ENCODE measurements at regions not wholly inside any gene's neighbourhood (a gene's known extent, or its start where the extent isn't known, plus 50 kb on each side); places are given as distances from the start of the nearest gene placed in this dataset.

DNA sequence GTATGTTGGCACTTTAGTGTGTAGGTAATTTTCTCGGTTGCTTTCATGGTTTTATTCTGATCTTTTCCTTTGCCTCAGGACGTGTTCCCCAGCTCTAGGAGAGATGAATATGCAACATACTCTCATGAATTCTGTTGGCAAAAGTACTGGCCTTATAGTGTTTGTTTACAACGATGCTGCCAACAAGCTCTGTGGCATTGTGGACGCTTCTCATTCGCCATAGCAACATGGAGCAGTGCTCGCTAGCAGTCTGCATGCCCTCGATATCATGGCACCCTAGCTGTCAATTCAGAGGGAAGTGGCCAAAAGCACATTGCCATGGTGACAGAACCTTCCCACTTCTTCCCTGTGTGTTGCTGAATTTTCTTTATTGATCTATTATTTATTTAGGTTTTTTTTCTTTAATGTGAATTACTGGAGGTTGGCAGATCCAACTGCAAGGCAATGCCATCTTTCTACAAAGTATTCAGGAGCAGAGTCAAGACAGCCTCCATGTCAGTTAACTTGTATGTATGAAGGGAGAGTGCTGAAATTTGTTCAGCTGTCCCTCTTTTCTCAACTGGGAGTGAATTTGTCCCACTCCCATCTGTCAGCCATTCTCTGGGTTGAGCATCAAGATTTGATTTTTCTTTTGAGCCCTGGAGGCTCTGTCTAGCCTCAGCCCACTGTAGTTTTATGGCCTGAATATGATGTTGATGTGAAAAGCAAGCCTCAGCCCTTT is 224.9 kb upstream of the VCX3A start:
- Histone ChIP-seq H3K4me3 (ENCODE audit: low read depth in 1 of 2, low read length in 2 of 2) (no peak overlapping the region), H3K9me3 (ENCODE audit: control insufficient read depth in 1 of 2, low read length in 2 of 2) (no peaks in the 10 kb centered on the region), H3K4me1 (ENCODE audit: control insufficient read depth in 1 of 2, insufficient read depth in 2 of 2, low read length in 2 of 2) (no peaks in the 10 kb centered on the region), H3K27me3 (ENCODE audit: control insufficient read depth in 1 of 2, insufficient read depth in 2 of 2, low read length in 2 of 2) (no peaks in the 10 kb centered on the region), H3K36me3 (ENCODE audit: control insufficient read depth in 1 of 2, insufficient read depth in 2 of 2, low read length in 2 of 2) (no peaks in the 10 kb centered on the region), H3K27ac (ENCODE audit: low read depth, low read length) (no peak overlapping the region), H3K9ac (ENCODE audit: low read depth in 1 of 2, low read length in 2 of 2) (no peak overlapping the region)

GRCh38 chrX:6758234-6758633 is 223.3 kb upstream of the VCX3A start:
- Histone ChIP-seq H3K4me3 (ENCODE audit: low read depth in 1 of 2, low read length in 2 of 2) (no peak overlapping the region), H3K27ac (ENCODE audit: low read depth, low read length) (no peak overlapping the region), H3K9me3 (ENCODE audit: control insufficient read depth in 1 of 2, low read length in 2 of 2) (no peaks in the 10 kb centered on the region), H3K36me3 (ENCODE audit: control insufficient read depth in 1 of 2, insufficient read depth in 2 of 2, low read length in 2 of 2) (no peaks in the 10 kb centered on the region), H3K9ac (ENCODE audit: low read depth in 1 of 2, low read length in 2 of 2) (no peak overlapping the region), H3K4me1 (ENCODE audit: control insufficient read depth in 1 of 2, insufficient read depth in 2 of 2, low read length in 2 of 2) (no peaks in the 10 kb centered on the region), H3K27me3 (ENCODE audit: control insufficient read depth in 1 of 2, insufficient read depth in 2 of 2, low read length in 2 of 2) (no peaks in the 10 kb centered on the region)

DNA sequence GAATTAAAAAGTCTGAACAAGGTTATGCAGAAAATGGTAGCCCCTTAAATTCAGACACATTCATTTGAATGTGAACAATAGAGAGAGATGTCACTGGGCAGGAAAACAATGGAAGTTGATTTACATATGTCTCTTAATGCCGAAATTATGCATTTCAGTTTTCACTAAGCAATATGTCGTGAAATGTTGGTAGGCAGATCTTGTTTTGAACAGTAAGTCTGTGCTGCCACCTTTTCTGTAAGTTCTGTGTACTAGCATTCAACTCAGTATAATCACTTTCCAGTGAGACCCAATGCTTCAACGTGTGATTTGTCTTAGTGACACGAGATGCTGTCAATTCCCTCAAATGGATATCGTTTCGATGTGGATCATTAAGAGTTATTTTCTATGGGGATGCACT is 222.7 kb upstream of the VCX3A start:
- no peak overlapping the region for H3K27ac ChIP-seq (ENCODE audit: low read depth, low read length)
- no peaks in the 10 kb centered on the region for H3K27me3 ChIP-seq (ENCODE audit: control insufficient read depth in 1 of 2, insufficient read depth in 2 of 2, low read length in 2 of 2)

DNA sequence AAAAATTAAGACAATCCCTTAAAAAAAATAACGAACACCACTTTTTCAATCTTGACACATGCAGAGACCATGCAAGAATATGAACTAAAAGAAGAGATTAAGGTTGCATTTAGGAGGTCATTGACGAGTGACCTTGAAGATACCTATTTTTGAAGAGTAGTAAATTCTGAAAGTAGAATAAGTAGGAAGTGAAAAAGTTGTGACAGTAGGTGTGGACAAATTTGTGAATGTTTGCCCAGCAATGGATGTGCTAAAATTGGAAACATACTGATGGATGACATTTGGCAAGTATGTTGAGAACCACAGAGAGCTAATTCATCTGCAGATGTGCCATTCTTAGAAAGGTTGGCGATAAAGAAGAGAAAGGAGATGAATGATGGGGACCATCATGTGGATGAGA is 213.7 kb upstream of the VCX3A start:
- H3K27me3 ChIP-seq (ENCODE audit: control insufficient read depth in 1 of 2, insufficient read depth in 2 of 2, low read length in 2 of 2) = no peaks in the 10 kb centered on the region
- no peaks in the 10 kb centered on the region for H3K9me3 ChIP-seq (ENCODE audit: control insufficient read depth in 1 of 2, low read length in 2 of 2)
- H3K36me3 ChIP-seq (ENCODE audit: control insufficient read depth in 1 of 2, insufficient read depth in 2 of 2, low read length in 2 of 2) = no peaks in the 10 kb centered on the region
- H3K4me3 ChIP-seq (ENCODE audit: low read depth in 1 of 2, low read length in 2 of 2) = no peak overlapping the region
- H3K4me1 ChIP-seq (ENCODE audit: control insufficient read depth in 1 of 2, insufficient read depth in 2 of 2, low read length in 2 of 2) = no peaks in the 10 kb centered on the region
- no peak overlapping the region for H3K27ac ChIP-seq (ENCODE audit: low read depth, low read length)
- H3K9ac ChIP-seq (ENCODE audit: low read depth in 1 of 2, low read length in 2 of 2) = no peak overlapping the region

More for the DNA sequence above, 222.7 kb upstream of the VCX3A start:
- Histone ChIP-seq H3K36me3 (ENCODE audit: control insufficient read depth in 1 of 2, insufficient read depth in 2 of 2, low read length in 2 of 2) (no peaks in the 10 kb centered on the region), H3K4me1 (ENCODE audit: control insufficient read depth in 1 of 2, insufficient read depth in 2 of 2, low read length in 2 of 2) (no peaks in the 10 kb centered on the region), H3K4me3 (ENCODE audit: low read depth in 1 of 2, low read length in 2 of 2) (no peak overlapping the region), H3K9me3 (ENCODE audit: control insufficient read depth in 1 of 2, low read length in 2 of 2) (no peaks in the 10 kb centered on the region), H3K9ac (ENCODE audit: low read depth in 1 of 2, low read length in 2 of 2) (no peak overlapping the region)

DNA sequence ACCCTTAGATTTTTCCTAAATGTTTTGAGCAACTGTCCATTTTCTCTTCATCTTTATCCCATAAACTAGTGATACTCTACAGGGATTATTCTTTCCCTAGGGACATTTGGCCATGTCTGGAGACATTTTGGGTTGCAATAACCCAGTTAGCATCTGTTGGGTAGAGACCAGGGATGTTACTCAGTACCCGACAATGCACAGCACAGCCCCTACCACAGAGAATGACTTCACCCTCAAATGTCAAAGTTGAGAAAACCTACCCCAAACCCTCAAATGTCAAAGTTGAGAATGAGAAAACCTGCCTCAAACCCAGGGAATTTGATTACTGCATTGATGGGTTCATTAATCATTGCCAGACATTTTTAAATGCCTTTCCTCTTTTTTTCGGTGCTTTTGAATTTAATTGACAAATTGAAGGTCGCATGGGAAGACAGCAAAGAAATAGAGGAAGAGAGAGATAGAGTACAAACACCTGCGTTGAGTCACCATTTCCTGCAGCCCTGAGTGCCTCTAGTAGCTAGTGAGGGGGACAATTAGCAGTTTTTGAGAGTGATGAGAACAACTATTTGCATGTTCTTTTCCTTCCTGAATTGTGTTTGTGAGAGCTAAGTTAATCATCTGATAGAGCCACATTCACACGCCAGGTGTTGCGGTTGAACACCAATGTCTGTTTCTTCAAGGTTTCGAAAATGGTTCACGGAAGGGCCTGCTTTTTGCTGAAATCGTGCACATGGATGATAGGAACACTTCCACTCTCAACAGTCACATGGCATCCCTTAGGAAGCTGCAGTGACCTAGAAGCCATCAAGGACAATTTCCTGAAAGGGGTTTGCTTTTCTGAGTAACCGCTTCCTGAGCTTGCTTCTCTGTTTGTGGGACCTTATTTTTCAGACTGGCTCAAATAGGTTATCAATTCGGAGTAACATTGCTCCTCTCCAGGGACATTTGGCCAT is 203.9 kb upstream of the VCX3A start:
- H3K36me3 ChIP-seq (ENCODE audit: control insufficient read depth in 1 of 2, insufficient read depth in 2 of 2, low read length in 2 of 2) = no peaks in the 10 kb centered on the region
- H3K9ac ChIP-seq (ENCODE audit: low read depth in 1 of 2, low read length in 2 of 2) = no peak overlapping the region
- H3K9me3 ChIP-seq (ENCODE audit: control insufficient read depth in 1 of 2, low read length in 2 of 2) = no peaks in the 10 kb centered on the region
- no peaks in the 10 kb centered on the region for H3K4me1 ChIP-seq (ENCODE audit: control insufficient read depth in 1 of 2, insufficient read depth in 2 of 2, low read length in 2 of 2)
- no peaks in the 10 kb centered on the region for H3K27me3 ChIP-seq (ENCODE audit: control insufficient read depth in 1 of 2, insufficient read depth in 2 of 2, low read length in 2 of 2)
- no peak overlapping the region for H3K4me3 ChIP-seq (ENCODE audit: low read depth in 1 of 2, low read length in 2 of 2)
- no peak overlapping the region for H3K27ac ChIP-seq (ENCODE audit: low read depth, low read length)

DNA sequence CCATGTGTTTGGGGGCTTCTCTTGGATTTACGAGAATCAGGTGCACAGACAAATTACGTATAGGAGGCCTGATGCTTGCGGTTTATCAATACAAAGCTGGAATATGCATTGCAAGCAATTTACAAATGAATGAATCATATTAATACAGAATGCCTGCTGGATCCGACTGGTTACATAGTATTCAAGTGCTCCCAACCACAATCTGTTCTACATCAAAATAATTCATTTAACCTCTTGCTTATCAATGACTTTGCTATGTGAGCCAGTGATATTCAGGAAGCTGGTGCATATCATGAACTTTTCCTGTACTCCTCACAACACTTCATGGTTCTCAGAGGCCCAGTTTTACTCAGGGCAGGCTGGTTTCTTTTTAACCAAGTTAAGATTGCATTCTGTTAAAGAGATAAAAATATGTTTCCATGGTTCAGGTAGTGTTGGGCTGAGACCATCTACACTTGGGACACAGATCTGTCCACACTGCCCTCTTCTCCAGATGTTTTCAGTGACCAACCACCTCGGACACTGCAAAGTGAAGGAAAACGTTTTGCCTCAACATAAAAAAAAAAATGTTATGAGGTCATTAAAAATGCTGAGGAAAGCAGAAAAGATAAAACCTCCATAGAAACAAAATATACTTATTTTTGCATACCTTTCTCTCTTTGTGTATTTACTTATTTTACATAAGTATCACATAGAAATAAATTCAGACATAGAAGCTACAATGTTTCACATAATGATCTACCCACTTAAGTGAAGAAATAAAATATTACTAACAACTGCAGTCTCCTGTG is 200.1 kb upstream of the VCX3A start:
- Histone ChIP-seq H3K4me3 (ENCODE audit: low read depth in 1 of 2, low read length in 2 of 2) (no peak overlapping the region), H3K27me3 (ENCODE audit: control insufficient read depth in 1 of 2, insufficient read depth in 2 of 2, low read length in 2 of 2) (no peaks in the 10 kb centered on the region), H3K9ac (ENCODE audit: low read depth in 1 of 2, low read length in 2 of 2) (no peak overlapping the region), H3K9me3 (ENCODE audit: control insufficient read depth in 1 of 2, low read length in 2 of 2) (no peaks in the 10 kb centered on the region), H3K27ac (ENCODE audit: low read depth, low read length) (no peak overlapping the region), H3K4me1 (ENCODE audit: control insufficient read depth in 1 of 2, insufficient read depth in 2 of 2, low read length in 2 of 2) (no peaks in the 10 kb centered on the region), H3K36me3 (ENCODE audit: control insufficient read depth in 1 of 2, insufficient read depth in 2 of 2, low read length in 2 of 2) (no peaks in the 10 kb centered on the region)

DNA sequence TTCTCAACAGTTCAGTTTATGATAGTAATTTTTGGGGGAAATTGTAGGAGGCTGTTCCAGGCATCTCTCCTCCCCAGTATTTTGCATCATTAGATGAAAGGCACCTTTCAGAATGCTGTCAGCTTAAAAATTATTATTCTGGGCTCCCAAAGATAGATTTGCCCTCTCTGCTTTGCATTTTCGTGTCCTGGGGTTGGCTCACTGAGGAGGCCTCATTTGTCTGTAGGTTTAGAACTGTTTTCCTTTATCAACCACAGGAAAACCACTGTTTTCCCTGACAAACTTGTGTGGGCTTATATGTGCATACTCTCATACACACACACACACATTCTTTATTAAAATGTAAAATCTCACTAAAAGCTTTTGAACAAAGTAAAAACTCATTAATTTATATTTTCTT is 197.2 kb upstream of the VCX3A start:
- no peaks in the 10 kb centered on the region for H3K27me3 ChIP-seq (ENCODE audit: control insufficient read depth in 1 of 2, insufficient read depth in 2 of 2, low read length in 2 of 2)
- H3K4me3 ChIP-seq (ENCODE audit: low read depth in 1 of 2, low read length in 2 of 2) = no peak overlapping the region
- no peak overlapping the region for H3K27ac ChIP-seq (ENCODE audit: low read depth, low read length)
- no peaks in the 10 kb centered on the region for H3K9me3 ChIP-seq (ENCODE audit: control insufficient read depth in 1 of 2, low read length in 2 of 2)
- no peaks in the 10 kb centered on the region for H3K4me1 ChIP-seq (ENCODE audit: control insufficient read depth in 1 of 2, insufficient read depth in 2 of 2, low read length in 2 of 2)
- H3K9ac ChIP-seq (ENCODE audit: low read depth in 1 of 2, low read length in 2 of 2) = no peak overlapping the region
- no peaks in the 10 kb centered on the region for H3K36me3 ChIP-seq (ENCODE audit: control insufficient read depth in 1 of 2, insufficient read depth in 2 of 2, low read length in 2 of 2)

DNA sequence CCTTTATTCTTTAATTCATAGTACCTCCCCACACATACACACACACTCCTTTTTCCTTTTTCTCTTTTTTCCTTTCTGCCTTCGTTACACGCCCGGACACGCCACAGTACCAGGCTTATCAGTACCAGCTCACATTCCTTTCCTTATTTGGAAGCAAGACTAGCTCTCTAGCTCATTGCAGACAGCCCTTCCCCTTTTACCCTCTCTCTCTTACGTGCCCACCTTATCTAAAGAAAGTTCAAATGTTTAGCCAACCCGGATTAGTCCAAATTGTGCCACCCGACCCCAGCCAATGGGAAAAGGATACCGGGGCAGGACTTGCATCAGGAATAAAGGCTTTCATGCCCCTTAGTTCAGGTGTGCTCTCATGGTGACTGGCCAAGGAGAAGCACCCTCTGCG is 194.7 kb upstream of the VCX3A start:
- Histone ChIP-seq H3K27ac (ENCODE audit: low read depth, low read length) (no peak overlapping the region), H3K9me3 (ENCODE audit: control insufficient read depth in 1 of 2, low read length in 2 of 2) (no peaks in the 10 kb centered on the region), H3K4me1 (ENCODE audit: control insufficient read depth in 1 of 2, insufficient read depth in 2 of 2, low read length in 2 of 2) (no peaks in the 10 kb centered on the region), H3K9ac (ENCODE audit: low read depth in 1 of 2, low read length in 2 of 2) (no peak overlapping the region), H3K4me3 (ENCODE audit: low read depth in 1 of 2, low read length in 2 of 2) (no peak overlapping the region), H3K36me3 (ENCODE audit: control insufficient read depth in 1 of 2, insufficient read depth in 2 of 2, low read length in 2 of 2) (no peaks in the 10 kb centered on the region), H3K27me3 (ENCODE audit: control insufficient read depth in 1 of 2, insufficient read depth in 2 of 2, low read length in 2 of 2) (no peaks in the 10 kb centered on the region)

- H3K4me1 ChIP-seq (ENCODE audit: control insufficient read depth in 1 of 2, insufficient read depth in 2 of 2, low read length in 2 of 2) = no peaks in the 10 kb centered on the region
- H3K36me3 ChIP-seq (ENCODE audit: control insufficient read depth in 1 of 2, insufficient read depth in 2 of 2, low read length in 2 of 2) = no peaks in the 10 kb centered on the region
- no peak overlapping the region for H3K27ac ChIP-seq (ENCODE audit: low read depth, low read length)
- no peaks in the 10 kb centered on the region for H3K27me3 ChIP-seq (ENCODE audit: control insufficient read depth in 1 of 2, insufficient read depth in 2 of 2, low read length in 2 of 2)
- no peak overlapping the region for H3K9ac ChIP-seq (ENCODE audit: low read depth in 1 of 2, low read length in 2 of 2)
- no peaks in the 10 kb centered on the region for H3K9me3 ChIP-seq (ENCODE audit: control insufficient read depth in 1 of 2, low read length in 2 of 2)
- H3K4me3 ChIP-seq (ENCODE audit: low read depth in 1 of 2, low read length in 2 of 2) = no peak overlapping the region
These were observed 183.8 kb upstream of the VCX3A start for GRCh38 chrX:6718766-6719165.

Data from duodenal mucosa (tissue), 2 donors.